Hepatocyte (in vitro differentiated cells): ENCODE measurements at regions not wholly inside any gene's neighbourhood (a gene's known extent, or its start where the extent isn't known, plus 50 kb on each side); places are given as distances from the start of the nearest gene placed in this dataset.
"Not testable (repeated sequence)": the region's sequence is repeated elsewhere in the genome, so short reads cannot be mapped to it uniquely, and the experiment has no call there.

Source experiments
- EZH2 ChIP-seq: fragments of 200-600 bp; sonication (generic); IDR thresholded peaks from 2 replicates; pipeline ENCODE4 v1.6.1; 2016; ENCODE audit warnings: antibody characterized with exemption, mild to moderate bottlenecking, borderline replicate concordance
- EZH2phosphoT487 ChIP-seq: fragments of 200-600 bp; sonication (generic); IDR thresholded peaks from one replicate; pipeline ENCODE4 v1.6.1; 2018; ENCODE audit warnings: antibody characterized with exemption, mild to moderate bottlenecking, low read depth, moderate library complexity; ENCODE audit not compliant: unreplicated experiment, severe bottlenecking
- TF ChIP-seq, protein P1 (sequence below): fragments of 200-600 bp; sonication (generic); IDR thresholded peaks from 2 replicates; pipeline ENCODE4 v1.5.1; 2016; ENCODE audit warnings: antibody characterized with exemption, mild to moderate bottlenecking; ENCODE audit not compliant: poor library complexity

DNA sequence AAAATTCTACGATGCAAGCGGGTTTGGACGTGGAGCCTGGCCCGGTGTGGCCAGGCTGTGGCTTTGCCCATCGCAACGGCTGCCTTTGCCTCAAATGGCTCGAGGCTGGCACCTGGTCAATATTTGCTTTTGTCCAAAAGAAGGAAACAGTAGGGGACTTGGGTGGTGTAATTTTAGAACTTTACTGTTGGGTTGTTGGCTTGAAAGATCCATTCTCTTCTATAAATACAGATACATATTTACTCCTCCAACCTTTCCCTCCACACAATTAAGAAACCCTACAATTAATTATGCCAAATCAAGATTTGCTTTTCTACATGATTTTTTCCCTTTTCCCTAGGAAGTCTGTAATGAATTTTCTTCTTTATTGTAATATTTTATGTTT, 249.0 kb upstream of the PLGLB2 start:
- TF ChIP-seq, protein P1, sequence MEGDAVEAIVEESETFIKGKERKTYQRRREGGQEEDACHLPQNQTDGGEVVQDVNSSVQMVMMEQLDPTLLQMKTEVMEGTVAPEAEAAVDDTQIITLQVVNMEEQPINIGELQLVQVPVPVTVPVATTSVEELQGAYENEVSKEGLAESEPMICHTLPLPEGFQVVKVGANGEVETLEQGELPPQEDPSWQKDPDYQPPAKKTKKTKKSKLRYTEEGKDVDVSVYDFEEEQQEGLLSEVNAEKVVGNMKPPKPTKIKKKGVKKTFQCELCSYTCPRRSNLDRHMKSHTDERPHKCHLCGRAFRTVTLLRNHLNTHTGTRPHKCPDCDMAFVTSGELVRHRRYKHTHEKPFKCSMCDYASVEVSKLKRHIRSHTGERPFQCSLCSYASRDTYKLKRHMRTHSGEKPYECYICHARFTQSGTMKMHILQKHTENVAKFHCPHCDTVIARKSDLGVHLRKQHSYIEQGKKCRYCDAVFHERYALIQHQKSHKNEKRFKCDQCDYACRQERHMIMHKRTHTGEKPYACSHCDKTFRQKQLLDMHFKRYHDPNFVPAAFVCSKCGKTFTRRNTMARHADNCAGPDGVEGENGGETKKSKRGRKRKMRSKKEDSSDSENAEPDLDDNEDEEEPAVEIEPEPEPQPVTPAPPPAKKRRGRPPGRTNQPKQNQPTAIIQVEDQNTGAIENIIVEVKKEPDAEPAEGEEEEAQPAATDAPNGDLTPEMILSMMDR = not testable (repeated sequence)
- not testable (repeated sequence) for TF ChIP-seq EZH2, EZH2phosphoT487
